ENCODE measurements at regions not wholly inside any gene's neighbourhood (a gene's known extent, or its start where the extent isn't known, plus 50 kb on each side); places are given as distances from the start of the nearest gene placed in this dataset.

DNA sequence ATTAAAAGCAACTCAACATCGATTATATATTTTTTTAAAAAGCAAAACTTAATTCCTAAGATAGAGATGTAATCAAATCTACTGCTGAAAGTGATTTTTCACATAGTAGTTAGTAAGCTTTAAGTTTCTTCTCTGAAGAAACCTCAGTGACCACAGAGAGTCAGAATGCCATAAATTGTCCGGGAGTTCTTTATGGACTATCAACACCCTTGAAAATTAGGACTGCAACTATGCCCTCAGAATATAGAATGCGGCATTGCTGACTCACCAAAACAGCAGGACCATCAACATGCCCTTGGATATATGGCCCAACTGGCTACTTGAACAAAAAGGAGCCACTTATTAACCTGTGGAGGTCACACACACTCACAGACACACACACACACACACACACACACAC is 228.9 kb upstream of the SNX2 start:
- Histone ChIP-seq H3K4me2 (ENCODE audit: low read depth, low read length) (no peak overlapping the region), H3K79me1 (ENCODE audit: low read depth in 1 of 2, low read length in 2 of 2) (no peaks in the 10 kb centered on the region), H3K14ac (replicated peaks; ENCODE audit: low read depth, low read length) (no peak overlapping the region), H3K36me3 (ENCODE audit: control insufficient read depth, insufficient read depth, low read length) (no peaks in the 10 kb centered on the region), H2AFZ (replicated peaks; ENCODE audit: low read length, poor library complexity) (no peak overlapping the region), H3K9me3 (ENCODE audit: control insufficient read depth, insufficient read depth, low read length) (no peaks in the 10 kb centered on the region), H3K9ac (ENCODE audit: low read depth, low read length) (no peak overlapping the region), H3K4me3 (ENCODE audit: insufficient read depth, low read depth, low read length) (no peak overlapping the region), H4K5ac (ENCODE audit: low read depth, low read length) (no peak overlapping the region), H3K9me1 (ENCODE audit: insufficient read depth, low read length) (no peaks in the 10 kb centered on the region), H3K27me3 (ENCODE audit: control insufficient read depth, insufficient read depth, low read length) (no peaks in the 10 kb centered on the region; the same call in 1 of the 2 replicates), H4K91ac (ENCODE audit: insufficient read depth, low read depth, low read length) (no peak overlapping the region), H3K56ac (ENCODE audit: extremely low read depth, insufficient read depth, low read length) (no peak overlapping the region), H3K4ac (ENCODE audit: low read depth, low read length) (no peak overlapping the region), H2BK120ac (ENCODE audit: low read depth, low read length) (no peak overlapping the region), H2AK5ac (ENCODE audit: low read depth, low read length) (no peak overlapping the region), H2BK15ac (ENCODE audit: low read depth, low read length) (no peak overlapping the region), H3K27ac (ENCODE audit: insufficient read depth, low read length) (no peak overlapping the region), H3K23ac (ENCODE audit: low read depth, low read length) (no peak overlapping the region), H3K18ac (ENCODE audit: low read depth, low read length) (no peak overlapping the region), H2BK5ac (ENCODE audit: low read depth, low read length, poor library complexity, severe bottlenecking) (no peak overlapping the region), H4K20me1 (ENCODE audit: insufficient read depth, low read length) (no peaks in the 10 kb centered on the region), H2AK9ac (replicated peaks; ENCODE audit: low read depth, low read length, poor library complexity) (no peak overlapping the region), H3K4me1 (ENCODE audit: control insufficient read depth, insufficient read depth, low read length) (no peaks in the 10 kb centered on the region), H2BK20ac (ENCODE audit: low read depth, low read length) (no peak overlapping the region), H4K8ac (ENCODE audit: low read depth in 2 of 2, low read length in 2 of 2) (no peak overlapping the region)
- no TSS peak for BruUV-seq (replicated peaks)
- ChIA-PET CTCF (no interaction called here), POLR2A (ENCODE audit: unreplicated experiment) (no interaction called here)
- ATAC-seq (ENCODE audit: low read depth) = no peak
- TF ChIP-seq SMC3 (IDR thresholded peaks at IDR 0.05; ENCODE audit: low read depth, low read length) = no peak
- no peak for TF ChIP-seq MAFK (IDR thresholded peaks at IDR 0.05; ENCODE audit: low read depth, low read length)
- TF ChIP-seq RAD21 (IDR thresholded peaks at IDR 0.05; ENCODE audit: low read length) = no peak
- TF ChIP-seq RCOR1 (IDR thresholded peaks at IDR 0.05; ENCODE audit: insufficient replicate concordance, low read length) = no peak
- TF ChIP-seq, protein P1, sequence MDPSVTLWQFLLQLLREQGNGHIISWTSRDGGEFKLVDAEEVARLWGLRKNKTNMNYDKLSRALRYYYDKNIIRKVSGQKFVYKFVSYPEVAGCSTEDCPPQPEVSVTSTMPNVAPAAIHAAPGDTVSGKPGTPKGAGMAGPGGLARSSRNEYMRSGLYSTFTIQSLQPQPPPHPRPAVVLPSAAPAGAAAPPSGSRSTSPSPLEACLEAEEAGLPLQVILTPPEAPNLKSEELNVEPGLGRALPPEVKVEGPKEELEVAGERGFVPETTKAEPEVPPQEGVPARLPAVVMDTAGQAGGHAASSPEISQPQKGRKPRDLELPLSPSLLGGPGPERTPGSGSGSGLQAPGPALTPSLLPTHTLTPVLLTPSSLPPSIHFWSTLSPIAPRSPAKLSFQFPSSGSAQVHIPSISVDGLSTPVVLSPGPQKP (IDR thresholded peaks at IDR 0.05; ENCODE audit: borderline replicate concordance, low read depth, low read length) = no peak
- TF ChIP-seq, protein P2, sequence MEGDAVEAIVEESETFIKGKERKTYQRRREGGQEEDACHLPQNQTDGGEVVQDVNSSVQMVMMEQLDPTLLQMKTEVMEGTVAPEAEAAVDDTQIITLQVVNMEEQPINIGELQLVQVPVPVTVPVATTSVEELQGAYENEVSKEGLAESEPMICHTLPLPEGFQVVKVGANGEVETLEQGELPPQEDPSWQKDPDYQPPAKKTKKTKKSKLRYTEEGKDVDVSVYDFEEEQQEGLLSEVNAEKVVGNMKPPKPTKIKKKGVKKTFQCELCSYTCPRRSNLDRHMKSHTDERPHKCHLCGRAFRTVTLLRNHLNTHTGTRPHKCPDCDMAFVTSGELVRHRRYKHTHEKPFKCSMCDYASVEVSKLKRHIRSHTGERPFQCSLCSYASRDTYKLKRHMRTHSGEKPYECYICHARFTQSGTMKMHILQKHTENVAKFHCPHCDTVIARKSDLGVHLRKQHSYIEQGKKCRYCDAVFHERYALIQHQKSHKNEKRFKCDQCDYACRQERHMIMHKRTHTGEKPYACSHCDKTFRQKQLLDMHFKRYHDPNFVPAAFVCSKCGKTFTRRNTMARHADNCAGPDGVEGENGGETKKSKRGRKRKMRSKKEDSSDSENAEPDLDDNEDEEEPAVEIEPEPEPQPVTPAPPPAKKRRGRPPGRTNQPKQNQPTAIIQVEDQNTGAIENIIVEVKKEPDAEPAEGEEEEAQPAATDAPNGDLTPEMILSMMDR (conservative IDR thresholded peaks at IDR 0.05; ENCODE audit: low read depth, low read length) = no peak
- TF ChIP-seq MAZ (IDR thresholded peaks at IDR 0.05; ENCODE audit: borderline replicate concordance, low read depth, low read length) = no peak
- TF ChIP-seq CHD1 (IDR thresholded peaks at IDR 0.05; ENCODE audit: low read depth, low read length) = no peak
- no peak for TF ChIP-seq RFX5 (IDR thresholded peaks at IDR 0.05; ENCODE audit: low read depth, low read length)
- no peak for TF ChIP-seq FOS (IDR thresholded peaks at IDR 0.05; ENCODE audit: low read depth, low read length)
- TF ChIP-seq, protein P3, sequence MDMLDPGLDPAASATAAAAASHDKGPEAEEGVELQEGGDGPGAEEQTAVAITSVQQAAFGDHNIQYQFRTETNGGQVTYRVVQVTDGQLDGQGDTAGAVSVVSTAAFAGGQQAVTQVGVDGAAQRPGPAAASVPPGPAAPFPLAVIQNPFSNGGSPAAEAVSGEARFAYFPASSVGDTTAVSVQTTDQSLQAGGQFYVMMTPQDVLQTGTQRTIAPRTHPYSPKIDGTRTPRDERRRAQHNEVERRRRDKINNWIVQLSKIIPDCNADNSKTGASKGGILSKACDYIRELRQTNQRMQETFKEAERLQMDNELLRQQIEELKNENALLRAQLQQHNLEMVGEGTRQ (IDR thresholded peaks at IDR 0.05; ENCODE audit: low read depth, low read length) = no peak
- TF ChIP-seq MXI1 (IDR thresholded peaks at IDR 0.05; ENCODE audit: borderline replicate concordance, low read depth, low read length) = no peak
- TF ChIP-seq POLR2A (IDR thresholded peaks at IDR 0.05; ENCODE audit: low read depth, low read length) = no peak
- TF ChIP-seq CEBPB (IDR thresholded peaks at IDR 0.05; ENCODE audit: low read depth, low read length) = no peak
- in situ Hi-C loops (cut with MboI; ENCODE audit: low sequenced_read_pairs) = no loop called here
- no CpG with 5 or more reads among the region's 3 CpGs for WGBS, 2 experiments (ENCODE audit: extremely low coverage in 2 of 2, insufficient read length in 1 of 2)
- dilution Hi-C loops (cut with HindIII; ENCODE audit: low sequenced_read_pairs, unreplicated experiment) = no loop called here
- DNase-seq = no peak
- intact Hi-C loops (cut with micrococcal nuclease) = no loop called here

Measured in IMR-90 (cell line).